Islet precursor cell (in vitro differentiated cells): ENCODE measurements at regions not wholly inside any gene's neighbourhood (a gene's known extent, or its start where the extent isn't known, plus 50 kb on each side); places are given as distances from the start of the nearest gene placed in this dataset.
"Not testable (repeated sequence)": the region's sequence is repeated elsewhere in the genome, so short reads cannot be mapped to it uniquely, and the experiment has no call there.

Experiments used
- DNase-seq: peaks from one replicate; pipeline ENCODE4 v3.0.0-alpha.2; 2018

GRCh38 chr18:65279668-65280305 lies 471.0 kb upstream of the CDH7 start:
- DNase-seq, result no peak

- DNase-seq, result no peak
Observed at GRCh38 chr18:65278939-65279667, 471.7 kb upstream of the CDH7 start.

GRCh38 chr18:65269375-65269774 lies 481.4 kb upstream of the CDH7 start:
- no peak for DNase-seq

GRCh38 chr18:65265761-65266160 lies 485.1 kb upstream of the CDH7 start:
- no peak for DNase-seq

DNA sequence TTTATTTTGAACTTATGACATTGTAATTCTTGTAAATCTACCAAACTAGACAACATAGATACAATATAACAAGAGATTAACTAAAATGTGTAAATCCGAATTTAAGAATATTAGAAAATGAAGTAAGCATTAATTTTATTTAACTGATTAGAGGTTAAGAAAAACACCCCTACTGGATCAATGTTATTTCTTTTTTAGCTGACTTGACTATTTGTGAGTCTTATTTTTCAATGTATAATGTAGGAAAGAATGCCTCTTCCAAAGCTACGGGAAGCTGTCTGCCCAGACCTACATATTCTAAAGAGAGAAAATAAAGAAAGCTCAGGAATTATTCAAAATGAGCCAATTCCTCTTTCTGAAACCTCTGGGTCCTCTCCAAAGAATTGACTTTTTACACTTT lies 490.8 kb upstream of the CDH7 start:
- DNase-seq, result no peak

GRCh38 chr18:65259403-65259802 lies 491.4 kb upstream of the CDH7 start:
- no peak for DNase-seq

DNA sequence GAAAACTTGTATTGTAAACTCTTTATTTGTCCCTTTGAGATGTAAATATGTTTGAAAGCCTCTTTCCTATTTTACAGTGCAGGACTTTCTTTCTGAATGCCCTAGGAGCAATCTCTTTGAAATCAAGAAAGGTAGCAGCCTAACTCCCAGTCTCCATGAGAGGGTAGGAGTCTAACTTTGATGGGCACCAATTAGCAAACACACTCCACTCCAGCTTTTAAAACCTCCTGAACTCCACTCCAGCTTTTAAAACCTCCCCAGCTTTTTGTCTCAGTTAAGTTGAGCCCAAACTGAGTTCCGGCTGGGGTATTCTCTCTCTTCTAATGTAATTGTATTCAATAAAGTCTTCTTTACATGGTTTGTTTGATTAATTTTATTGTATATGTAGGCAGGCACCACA lies 493.7 kb upstream of the CDH7 start:
- no peak for DNase-seq

GRCh38 chr18:65255417-65255816 lies 495.4 kb upstream of the CDH7 start:
- no peak for DNase-seq

DNA sequence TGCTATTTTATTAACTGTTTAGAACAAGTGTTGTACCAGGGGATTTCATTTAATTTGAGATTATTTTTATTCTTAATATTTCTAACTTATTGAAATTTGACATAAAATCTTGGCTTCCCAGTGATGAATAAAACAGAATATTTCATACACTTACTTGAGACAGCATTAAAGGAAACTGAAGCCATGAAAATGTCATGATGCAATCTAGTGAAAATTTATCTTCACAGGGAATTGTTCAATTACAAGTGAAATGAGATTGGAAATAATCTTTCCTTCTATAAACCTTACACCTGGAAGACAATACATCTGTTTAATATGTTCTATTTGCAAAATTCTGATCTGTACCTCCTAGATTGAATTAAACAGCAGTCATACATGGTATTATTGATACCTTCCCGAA lies 511.0 kb upstream of the CDH7 start:
- DNase-seq, result no peak

DNA sequence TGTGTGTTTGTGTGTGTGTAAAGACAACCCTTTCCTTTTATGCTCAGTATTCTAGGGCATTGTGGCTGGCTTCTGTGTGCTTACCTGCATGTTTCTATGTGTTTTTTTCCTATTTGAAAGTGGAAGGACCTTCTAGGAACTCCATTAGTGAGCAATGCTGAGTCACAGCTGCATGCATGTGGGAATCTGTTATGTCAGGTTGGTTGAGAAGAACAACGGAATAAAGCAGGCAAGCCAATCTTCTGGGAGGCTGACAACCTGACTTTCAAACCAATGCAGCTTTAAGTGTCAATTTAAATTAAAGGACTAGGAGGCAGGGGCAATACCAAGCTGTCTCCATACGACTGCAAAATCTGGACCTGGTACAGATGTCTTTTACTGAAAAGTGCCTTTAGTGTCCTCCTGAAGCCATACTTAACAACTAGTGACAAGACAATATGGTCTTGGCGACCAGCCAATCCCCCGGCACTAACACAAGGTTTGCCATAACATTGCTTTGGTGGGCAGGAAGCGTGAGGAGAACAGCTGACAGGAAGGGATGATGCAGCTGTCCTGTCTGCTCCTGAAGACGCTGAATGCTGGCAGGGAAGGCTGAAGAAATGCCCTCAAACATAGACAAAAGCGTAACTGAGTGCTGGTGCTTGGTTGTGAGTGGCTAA lies 514.7 kb upstream of the CDH7 start:
- peak; percentile 67 for DNase-seq

- DNase-seq, result no peak
Observed at GRCh38 chr18:65230311-65230710, 520.5 kb upstream of the CDH7 start.

DNA sequence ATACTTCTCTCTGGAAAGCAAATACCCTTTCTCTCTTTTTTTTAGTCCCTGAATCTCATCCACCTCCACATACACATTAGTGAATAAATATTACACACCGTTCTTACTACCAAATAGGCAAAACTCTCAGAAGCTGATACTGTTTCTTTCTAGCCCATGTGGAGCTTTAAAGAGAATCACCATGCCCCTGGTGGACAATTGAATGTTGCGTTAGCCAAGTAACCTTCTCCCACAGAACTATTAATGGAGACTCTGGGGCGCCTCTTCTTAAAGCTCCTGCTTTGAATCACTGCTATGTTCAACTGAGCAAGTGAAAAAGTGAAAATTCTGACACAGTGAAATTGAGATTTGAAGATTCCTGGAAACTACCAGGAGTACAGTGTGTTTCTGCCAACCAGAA lies 522.8 kb upstream of the CDH7 start:
- no peak for DNase-seq

DNA sequence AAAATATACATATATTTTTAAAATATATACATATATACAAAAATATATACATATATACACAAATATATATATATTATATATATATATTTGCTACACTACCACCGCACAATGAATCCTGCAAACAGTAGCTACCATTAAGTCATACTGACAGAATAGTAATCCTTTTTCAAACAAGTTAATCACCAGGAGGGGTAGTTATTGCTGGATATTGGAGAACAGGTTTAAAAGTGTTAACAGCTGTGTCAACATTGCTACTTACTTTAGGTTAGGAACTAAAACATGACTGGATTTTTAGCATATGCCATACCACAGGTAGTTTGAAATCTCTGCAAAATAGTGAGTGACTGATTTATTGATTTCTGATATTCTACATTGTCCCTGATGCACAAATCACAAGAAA lies 529.1 kb upstream of the CDH7 start:
- no peak for DNase-seq

- no peak for DNase-seq
Observed at GRCh38 chr18:65221115-65221514, 529.7 kb upstream of the CDH7 start.

DNA sequence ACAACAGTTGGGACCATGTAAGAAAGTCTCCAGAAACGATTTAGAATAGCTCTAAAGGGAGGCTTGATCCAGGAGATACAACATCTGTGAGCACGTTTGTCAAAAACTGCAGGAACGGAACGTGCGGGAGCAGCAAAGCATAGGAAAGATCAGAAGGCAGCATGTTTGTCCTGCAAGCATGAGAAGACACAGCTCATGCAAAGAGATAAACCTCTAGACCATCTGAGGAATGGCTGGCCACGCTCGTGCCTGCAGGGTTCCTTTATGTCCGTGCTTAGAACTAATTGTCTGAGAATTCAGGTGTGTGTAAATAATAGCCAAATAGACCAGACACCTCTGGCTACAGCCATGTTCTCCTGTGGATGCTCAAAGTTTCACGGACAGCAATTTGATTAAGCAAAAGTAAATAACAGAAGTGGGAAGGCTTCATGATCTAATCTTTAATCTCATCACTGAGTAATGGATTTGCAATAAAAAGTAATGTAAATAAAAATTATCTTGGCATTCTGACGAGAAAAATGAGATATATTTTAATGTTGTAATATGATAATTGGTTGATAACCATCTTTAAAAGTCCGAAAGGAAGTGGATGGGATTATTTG lies 534.8 kb upstream of the CDH7 start:
- DNase-seq, result no peak

DNA sequence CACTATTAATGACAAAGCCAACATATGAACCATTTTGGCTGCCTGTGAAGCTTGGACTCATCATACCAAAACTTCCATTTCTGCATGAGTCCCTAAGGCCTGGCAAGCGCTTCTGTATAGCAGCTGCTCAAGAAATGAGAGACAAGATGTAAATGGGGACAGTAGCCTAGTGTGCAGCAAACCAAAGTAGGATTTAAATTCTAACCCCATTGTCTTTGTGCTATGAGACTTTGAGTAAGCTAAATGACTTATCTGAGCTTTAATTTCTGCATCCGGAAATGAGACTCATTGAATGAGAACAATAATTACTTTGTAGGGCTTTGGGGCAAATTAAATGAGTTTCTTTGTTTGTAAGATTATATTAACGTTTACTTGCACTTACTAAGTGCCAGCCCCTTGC lies 536.4 kb upstream of the CDH7 start:
- no peak for DNase-seq

GRCh38 chr18:65206551-65207260 lies 544.1 kb upstream of the CDH7 start:
- DNase-seq, result peak; percentile 81

- no peak for DNase-seq
Observed at GRCh38 chr18:65202091-65202490, 548.7 kb upstream of the CDH7 start.

GRCh38 chr18:65175681-65176080 lies 575.1 kb upstream of the CDH7 start:
- DNase-seq, result no peak

- not testable (repeated sequence) for DNase-seq
Observed at GRCh38 chr18:65162086-65162485, 588.7 kb upstream of the CDH7 start.

- no peak for DNase-seq
Observed at GRCh38 chr18:65146482-65147021, 604.3 kb upstream of the CDH7 start.

DNA sequence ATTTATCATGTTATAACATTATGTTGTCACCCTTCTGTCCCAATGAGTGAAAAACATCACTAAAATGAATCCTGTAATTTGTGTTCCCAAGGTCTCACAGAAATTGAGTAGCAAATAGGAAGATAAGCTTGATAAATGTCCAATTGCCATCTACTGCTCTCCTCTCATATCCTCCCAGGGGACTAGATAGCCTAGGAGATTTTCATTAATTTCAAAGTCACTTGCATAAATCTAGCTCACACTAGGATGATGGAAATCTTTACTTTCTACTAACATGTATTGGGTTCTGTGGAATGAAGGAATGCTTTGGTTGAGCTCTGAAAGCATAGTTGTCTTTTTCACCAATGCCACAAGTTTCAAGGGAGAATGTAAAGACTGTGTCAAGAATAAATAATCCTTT lies 605.5 kb upstream of the CDH7 start:
- DNase-seq, result no peak

- no peak for DNase-seq
Observed at GRCh38 chr18:65133610-65134009, 617.2 kb upstream of the CDH7 start.
